ENCODE measurements at regions not wholly inside any gene's neighbourhood (a gene's known extent, or its start where the extent isn't known, plus 50 kb on each side); places are given as distances from the start of the nearest gene placed in this dataset.

- no peak for TF ChIP-seq CTCF (optimal IDR thresholded peaks at IDR 0.05 in 1 of 3, IDR thresholded peaks at IDR 0.05 in 1 of 3, conservative IDR thresholded peaks at IDR 0.05 in 1 of 3; ENCODE audit: extremely low read depth in 1 of 3, insufficient read depth in 2 of 3, low read length in 3 of 3)
- TF ChIP-seq EZH2 (IDR thresholded peaks at IDR 0.05; ENCODE audit: low read length), result no peak
Observed at GRCh38 chr3:152718810-152719209, 116.1 kb upstream of the P2RY1 start.

Data from keratinocyte (primary cell).